ENCODE measurements at regions not wholly inside any gene's neighbourhood (a gene's known extent, or its start where the extent isn't known, plus 50 kb on each side); places are given as distances from the start of the nearest gene placed in this dataset.

GRCh38 chr16:14018851-14019250 is 52.3 kb upstream of the MRTFB start:
- Histone ChIP-seq H3K36me3 (no peaks in the 10 kb centered on the region), H3K27ac (replicated peaks) (no peak overlapping the region), H3K4me1 (peaks cover 27% of the 10 kb centered on the region), H3K4me3 (no peak overlapping the region), H3K9me3 (replicated peaks) (no peaks in the 10 kb centered on the region), H3K27me3 (ENCODE audit: low read depth) (no peaks in the 10 kb centered on the region)
- TF ChIP-seq CTCF (IDR thresholded peaks at IDR 0.05; ENCODE audit: borderline replicate concordance): peak; percentile 12
- intact Hi-C loops (cut with micrococcal nuclease): loop anchor here (10.0 kb wide), 1 partner anchor 166 kb away; no protein-coding TSS in a partner anchor
- DNase-seq: no peak

- no peaks in the 10 kb centered on the region for H3K36me3 ChIP-seq
- no peaks in the 10 kb centered on the region for H3K9me3 ChIP-seq (replicated peaks)
- no peak for DNase-seq
- no peak overlapping the region for H3K27ac ChIP-seq (replicated peaks)
- peaks cover 14% of the 10 kb centered on the region for H3K4me1 ChIP-seq
- intact Hi-C loops (cut with micrococcal nuclease): no loop called here
- H3K27me3 ChIP-seq (ENCODE audit: low read depth): no peaks in the 10 kb centered on the region
- TF ChIP-seq CTCF (IDR thresholded peaks at IDR 0.05; ENCODE audit: borderline replicate concordance): no peak
- no peak overlapping the region for H3K4me3 ChIP-seq
Measured at GRCh38 chr16:14020141-14020540, 51.0 kb upstream of the MRTFB start.
